A549 (cell line): ENCODE measurements at regions not wholly inside any gene's neighbourhood (a gene's known extent, or its start where the extent isn't known, plus 50 kb on each side); places are given as distances from the start of the nearest gene placed in this dataset.

Source experiments
- ATAC-seq, 2 experiments: fragments of 200-7000 bp in 1 of 2; fragments of >200 bp in 1 of 2; cut with Nextera tagmentation in 1 of 2; cut with Tn5 transposase in 1 of 2; 3 replicates each; pipeline versions ENCODE4 v1.8.0 to v1.9.1; 2018 to 2020; ENCODE audit warnings: mild to moderate bottlenecking in 1 of 2, moderate library complexity in 1 of 2
- CTCF ChIA-PET: fragments of 300-600 bp; sonication (Branson Sonifier 250); formaldehyde crosslinking; extraction: SDS; loops from one replicate; lab custom pipeline; 2021; ENCODE audit warnings: antibody characterized with exemption, inconsistent platforms; lab: Yijun Ruan, JAX
- POLR2A ChIA-PET: fragments of 350-600 bp; formaldehyde crosslinking; extraction: SDS; loops from one replicate; lab custom pipeline; 2021; ENCODE audit warnings: antibody characterized with exemption, inconsistent platforms; lab: Yijun Ruan, JAX
- DNase-seq, 2 experiments: peaks; one replicate each; pipeline versions ENCODE4 v3.0.0 to v3.0.0-alpha.2; 2011 to 2016; ENCODE audit warnings: low read depth in 1 of 2, low spot score in 1 of 2
- FAIRE-seq: peaks from 2 replicates; lab custom pipeline; 2011; peaks lifted over from hg19 to GRCh38; lab: Jason Lieb, UNC
- H3K27ac ChIP-seq, 2 experiments: fragments of >200 bp; sonication (Bioruptor Twin); formaldehyde crosslinking; 3 replicates each; pipeline ENCODE4 v1.5.1; 2016 to 2017
- H3K4me1 ChIP-seq: fragments of >200 bp; sonication (Bioruptor Twin); formaldehyde crosslinking; 3 replicates; pipeline ENCODE4 v1.6.1; 2016
- H3K4me2 ChIP-seq: fragments of >200 bp; sonication (Bioruptor Twin); formaldehyde crosslinking; 3 replicates; pipeline ENCODE4 v1.6.1; 2016
- H3K4me3 ChIP-seq: fragments of >200 bp; sonication (Bioruptor Twin); formaldehyde crosslinking; 3 replicates; pipeline ENCODE4 v1.5.1; 2016
- H3K9me3 ChIP-seq: fragments of >200 bp; sonication (Bioruptor Twin); formaldehyde crosslinking; 3 replicates; pipeline ENCODE4 v1.6.1; 2016
- BCL3 ChIP-seq: fragments of >200 bp; sonication (Bioruptor Twin); formaldehyde crosslinking; IDR thresholded peaks from 3 replicates; pipeline ENCODE4 v1.6.1; 2016
- CBX2 ChIP-seq: fragments of 200-600 bp; sonication (generic); IDR thresholded peaks from 2 replicates; pipeline ENCODE4 v1.6.1; 2016; ENCODE audit warnings: low read depth, mild to moderate bottlenecking, borderline replicate concordance
- CBX8 ChIP-seq: fragments of 200-600 bp; sonication (generic); IDR thresholded peaks from 2 replicates; pipeline ENCODE4 v1.6.1; 2016
- CHD2 ChIP-seq: fragments of 150-350 bp; IDR thresholded peaks from 2 replicates; pipeline ENCODE4 v1.6.1; 2014; ENCODE audit warnings: low read length; ENCODE audit not compliant: partially characterized antibody
- CHD4 ChIP-seq: fragments of 200-600 bp; sonication (generic); IDR thresholded peaks from 2 replicates; pipeline ENCODE4 v1.6.1; 2016; ENCODE audit warnings: antibody characterized with exemption, mild to moderate bottlenecking, borderline replicate concordance
- CTCF ChIP-seq: fragments of >200 bp; sonication (Bioruptor Twin); formaldehyde crosslinking; IDR thresholded peaks from 3 replicates; pipeline ENCODE4 v1.5.1; 2016
- EHF ChIP-seq: fragments of 250-450 bp; sonication (Bioruptor Pico); IDR thresholded peaks from 2 replicates; pipeline ENCODE4 v1.5.0; 2020; ENCODE audit warnings: mild to moderate bottlenecking
- ELK1 ChIP-seq: fragments of 150-350 bp; IDR thresholded peaks from 2 replicates; pipeline ENCODE4 v1.6.1; 2014; ENCODE audit warnings: low read depth, mild to moderate bottlenecking, low read length
- HES2 ChIP-seq: fragments of >200 bp; sonication (Bioruptor Twin); formaldehyde crosslinking; IDR thresholded peaks from 2 replicates; pipeline ENCODE4 v1.6.1; 2016
- HEYL ChIP-seq: fragments of 250-450 bp; sonication (Bioruptor Pico); IDR thresholded peaks from 2 replicates; pipeline ENCODE4 v1.8.0; 2021; ENCODE audit warnings: mild to moderate bottlenecking, moderate library complexity
- HOXA7 ChIP-seq: fragments of 250-450 bp; sonication (Bioruptor Pico); IDR thresholded peaks from 2 replicates; pipeline ENCODE4 v1.5.0; 2020; ENCODE audit warnings: mild to moderate bottlenecking, moderate library complexity
- HOXB13 ChIP-seq: fragments of 250-450 bp; sonication (Bioruptor Pico); IDR thresholded peaks from 2 replicates; pipeline ENCODE4 v1.5.0; 2020; ENCODE audit warnings: low read depth, mild to moderate bottlenecking, moderate library complexity
- JUNB ChIP-seq: fragments of >200 bp; sonication (Bioruptor Twin); formaldehyde crosslinking; IDR thresholded peaks from 2 replicates; pipeline ENCODE4 v1.6.1; 2016
- KDM5A ChIP-seq: fragments of 200-600 bp; sonication (generic); IDR thresholded peaks from 2 replicates; pipeline ENCODE4 v1.6.1; 2016; ENCODE audit warnings: antibody characterized with exemption, mild to moderate bottlenecking
- MAFK ChIP-seq: fragments of 450-650 bp; IDR thresholded peaks from 2 replicates; pipeline ENCODE4 v1.6.1; 2014; ENCODE audit not compliant: partially characterized antibody
- MYC ChIP-seq: IDR thresholded peaks from 2 replicates; pipeline ENCODE4 v1.6.1; 2012; ENCODE audit warnings: mild to moderate bottlenecking, inconsistent platforms, low read length, improper control_type of control experiment, borderline replicate concordance
- NR3C1 ChIP-seq: fragments of >200 bp; sonication (Bioruptor Twin); formaldehyde crosslinking; IDR thresholded peaks from 3 replicates; pipeline ENCODE4 v1.6.1; 2017
- RARB ChIP-seq: fragments of 250-450 bp; sonication (Bioruptor Pico); IDR thresholded peaks from 2 replicates; pipeline ENCODE4 v1.8.0; 2021; ENCODE audit warnings: mild to moderate bottlenecking, moderate library complexity
- RFX5 ChIP-seq: fragments of 450-650 bp; IDR thresholded peaks from 2 replicates; pipeline ENCODE4 v1.7.1; 2014; ENCODE audit warnings: antibody characterized with exemption, mild to moderate bottlenecking, moderate library complexity
- RNF2 ChIP-seq: fragments of 200-600 bp; sonication (generic); IDR thresholded peaks from 2 replicates; pipeline ENCODE4 v1.6.1; 2016; ENCODE audit warnings: low read depth, mild to moderate bottlenecking, antibody characterized with exemption, moderate library complexity, borderline replicate concordance
- SREBF2 ChIP-seq: fragments of 450-650 bp; IDR thresholded peaks from 2 replicates; pipeline ENCODE4 v1.6.1; 2014; ENCODE audit warnings: mild to moderate bottlenecking, moderate library complexity
- TFCP2L1 ChIP-seq: fragments of 250-450 bp; sonication (Bioruptor Pico); IDR thresholded peaks from 2 replicates; pipeline ENCODE4 v1.5.0; 2021; ENCODE audit warnings: mild to moderate bottlenecking
- ZNF302 ChIP-seq: fragments of 250-450 bp; sonication (Bioruptor Pico); IDR thresholded peaks from 2 replicates; pipeline ENCODE4 v1.9.0; 2021; ENCODE audit warnings: inconsistent platforms, mild to moderate bottlenecking, moderate library complexity
- WGBS: methylation state at CpG from one replicate; pipeline ENCODE4 v1.1.6; 2017; ENCODE audit errors: missing lambda C conversion rate; 5-methylcytosine and 5-hydroxymethylcytosine counted together

GRCh38 chr1:199081739-199082138 lies 442.9 kb downstream of the PTPRC start:
- POLR2A ChIA-PET = no interaction called here
- no peak for DNase-seq

GRCh38 chr1:199082778-199083389 lies 444.0 kb downstream of the PTPRC start:
- CTCF ChIA-PET = no interaction called here

More at GRCh38 chr1:199081739-199082138, 442.9 kb downstream of the PTPRC start:
- no peak for TF ChIP-seq EHF (CRISPR knock-in tag)
- no peak for TF ChIP-seq CHD2
- no peak for TF ChIP-seq NR3C1
- no peak for TF ChIP-seq HEYL
- no peak for TF ChIP-seq RARB (CRISPR knock-in tag)
- TF ChIP-seq BCL3 = no peak
- TF ChIP-seq CHD4 = no peak
- TF ChIP-seq HOXB13 (CRISPR knock-in tag) = no peak
- TF ChIP-seq, all 56 proteins: peak for 0
- FAIRE-seq (no peak), ATAC-seq (no peak)
- CTCF ChIA-PET = interaction anchor here (0.6 kb wide), 1 partner anchor 381 kb away, joined by 4 read pairs; no protein-coding TSS in a partner anchor
- Histone ChIP-seq H3K4me3 (no peak overlapping the region), H3K4me1 (no peaks in the 10 kb centered on the region), H3K4me2 (no peak overlapping the region), H3K27ac (no peak overlapping the region), H3K9me3 (no peaks in the 10 kb centered on the region)

More at GRCh38 chr1:199082778-199083389, 444.0 kb downstream of the PTPRC start:
- FAIRE-seq = no peak
- POLR2A ChIA-PET = no interaction called here
- Histone ChIP-seq H3K9me3 (no peaks in the 10 kb centered on the region), H3K4me3 (no peak overlapping the region), H3K4me1 (no peaks in the 10 kb centered on the region), H3K27ac (no peak overlapping the region), H3K4me2 (no peak overlapping the region)
- WGBS = 44% methylated on average over 5 of the region's 5 CpGs
- no peak for DNase-seq
- TF ChIP-seq KDM5A = no peak
- no peak for TF ChIP-seq HES2
- no peak for TF ChIP-seq RFX5
- no peak for TF ChIP-seq CTCF
- no peak for TF ChIP-seq CBX8
- no peak for TF ChIP-seq ZNF302 (CRISPR knock-in tag)
- no peak for TF ChIP-seq MYC
- TF ChIP-seq MAFK = no peak
- no peak for TF ChIP-seq TFCP2L1
- no peak for TF ChIP-seq SREBF2
- no peak for TF ChIP-seq JUNB
- no peak for TF ChIP-seq RNF2
- TF ChIP-seq HOXA7 (CRISPR knock-in tag) = no peak
- no peak for TF ChIP-seq CBX2
- TF ChIP-seq CHD4 = no peak
- no peak for TF ChIP-seq ELK1
- no peak for ATAC-seq
